HCT116 (cell line): ENCODE measurements at regions not wholly inside any gene's neighbourhood (a gene's known extent, or its start where the extent isn't known, plus 50 kb on each side); places are given as distances from the start of the nearest gene placed in this dataset.

Source experiments
- ATAC-seq: fragments of 200-7000 bp; cut with Tn5 transposase; 2 replicates; pipeline ENCODE4 v1.9.1; 2020; ENCODE audit warnings: mild to moderate bottlenecking, moderate library complexity
- BruUV-seq: library from RNA; stranded (reverse); fragments of 400-500 nt; replicated peaks from 2 replicates; lab custom pipeline; 2021; lab: Mats Ljungman, UMichigan
- CTCF ChIA-PET: fragments of 300-600 bp; sonication (Branson Sonifier 250); formaldehyde crosslinking; loops from one replicate; lab custom pipeline; 2021; ENCODE audit warnings: antibody characterized with exemption; lab: Charles Lee
- POLR2A ChIA-PET: fragments of 300-600, 350-600 bp; sonication (Branson Sonifier 250); formaldehyde crosslinking; loops from one replicate; lab custom pipeline; 2021; ENCODE audit warnings: antibody characterized with exemption; lab: Charles Lee
- RAD21 ChIA-PET, 2 experiments: fragments of 300-600 bp; sonication (Branson Sonifier 250); formaldehyde crosslinking; loops; one replicate each; lab custom pipeline; 2023; ENCODE audit warnings: low total read pairs in 2 of 2; ENCODE audit not compliant: uncharacterized antibody in 2 of 2, unreplicated experiment in 2 of 2, low non-redundant PET in 1 of 2; lab: Charles Lee
- DNase-seq: peaks from one replicate; pipeline ENCODE4 v3.0.0-alpha.2; 2010; ENCODE audit warnings: low read depth, low spot score
- H2AFZ ChIP-seq: fragments of 200-600 bp; shearing (Covaris generic), sonication (generic); 2 replicates; pipeline ENCODE4 v1.6.1; 2017; ENCODE audit warnings: low read depth, mixed run types, mixed read lengths, antibody characterized with exemption, low read length; ENCODE audit not compliant: poor library complexity, severe bottlenecking
- H3K27ac ChIP-seq: 2 replicates; pipeline ENCODE4 v1.5.1; 2012; ENCODE audit warnings: low read depth, low read length
- H3K27me3 ChIP-seq: fragments of 200-600 bp; sonication (generic); 2 replicates; pipeline ENCODE4 v1.6.1; 2016; ENCODE audit warnings: mixed run types, low read length, mixed read lengths; ENCODE audit not compliant: insufficient read depth
- H3K36me3 ChIP-seq, 2 experiments: fragments of 200-500 bp in 1 of 2; fragments of 200-600 bp in 1 of 2; sonication (Bioruptor generic) in 1 of 2; sonication (generic) in 1 of 2; 2 replicates each; pipeline versions ENCODE4 v1.5.1 to v1.6.1; 2014 to 2016; ENCODE audit warnings: low read length in 2 of 2, inconsistent platforms in 1 of 2, mixed read lengths in 1 of 2, mixed run types in 1 of 2; ENCODE audit not compliant: insufficient read depth in 2 of 2, control insufficient read depth in 1 of 2
- H3K4me1 ChIP-seq, 2 experiments: fragments of 200-600 bp in 1 of 2; sonication (generic) in 1 of 2; 2 replicates each; pipeline versions ENCODE4 v1.5.1 to v1.6.1; 2012 to 2017; ENCODE audit warnings: low read length in 2 of 2, inconsistent platforms in 1 of 2, mild to moderate bottlenecking in 1 of 2, mixed read lengths in 1 of 2, mixed run types in 1 of 2, moderate library complexity in 1 of 2; ENCODE audit not compliant: insufficient read depth in 2 of 2, control insufficient read depth in 1 of 2
- H3K4me2 ChIP-seq: fragments of 200-600 bp; sonication (generic); 2 replicates; pipeline ENCODE4 v1.6.1; 2017; ENCODE audit warnings: mixed run types, low read length, mixed read lengths
- H3K4me3 ChIP-seq, 2 experiments: fragments of 200-600 bp in 1 of 2; sonication (generic) in 1 of 2; replicated peaks in 1 of 2; 2 replicates each; pipeline ENCODE4 v1.5.1; 2011 to 2016; ENCODE audit warnings: low read length in 2 of 2, control low read depth in 1 of 2, low read depth in 1 of 2, mild to moderate bottlenecking in 1 of 2, mixed read lengths in 1 of 2, mixed run types in 1 of 2
- H3K79me2 ChIP-seq: fragments of 200-600 bp; sonication (generic); 2 replicates; pipeline ENCODE4 v1.6.1; 2017; ENCODE audit warnings: mild to moderate bottlenecking, mixed run types, low read length, moderate library complexity, mixed read lengths; ENCODE audit not compliant: insufficient read depth
- H3K9ac ChIP-seq: fragments of 200-600 bp; sonication (generic); 2 replicates; pipeline ENCODE4 v1.6.1; 2016; ENCODE audit warnings: low read length, mixed read lengths
- H3K9me2 ChIP-seq: fragments of 200-600 bp; sonication (generic), shearing (Covaris generic); 2 replicates; pipeline ENCODE4 v1.6.1; 2017; ENCODE audit warnings: mixed run types, mild to moderate bottlenecking, moderate library complexity; ENCODE audit not compliant: insufficient read depth
- H3K9me3 ChIP-seq, 2 experiments: fragments of 200-500 bp in 1 of 2; fragments of 200-600 bp in 1 of 2; sonication (Bioruptor generic) in 1 of 2; sonication (generic) in 1 of 2; 2 replicates each; pipeline ENCODE4 v1.6.1; 2014 to 2017; ENCODE audit warnings: low read length in 2 of 2, mixed read lengths in 2 of 2, inconsistent platforms in 1 of 2, low read depth in 1 of 2, mild to moderate bottlenecking in 1 of 2, mixed run types in 1 of 2, moderate library complexity in 1 of 2; ENCODE audit not compliant: control insufficient read depth in 1 of 2, insufficient read depth in 1 of 2
- H4K20me1 ChIP-seq: fragments of 200-600 bp; sonication (generic), shearing (Covaris generic); 2 replicates; pipeline ENCODE4 v1.6.1; 2017; ENCODE audit warnings: mixed run types, mild to moderate bottlenecking, moderate library complexity; ENCODE audit not compliant: insufficient read depth
- ATF3 ChIP-seq: IDR thresholded peaks from 2 replicates; pipeline ENCODE4 v1.6.1; 2012
- EGR1 ChIP-seq: IDR thresholded peaks from 2 replicates; pipeline ENCODE4 v1.6.1; 2012; ENCODE audit warnings: low read depth
- ELF1 ChIP-seq: IDR thresholded peaks from 2 replicates; pipeline ENCODE4 v1.6.1; 2012; ENCODE audit warnings: low read depth, borderline replicate concordance
- EZH2 ChIP-seq: fragments of 200-600 bp; sonication (generic); IDR thresholded peaks from 2 replicates; pipeline ENCODE4 v1.6.1; 2017; ENCODE audit warnings: antibody characterized with exemption, mixed run types
- EZH2phosphoT487 ChIP-seq: fragments of 200-600 bp; IDR thresholded peaks from 2 replicates; pipeline ENCODE4 v1.6.1; 2018; ENCODE audit warnings: antibody characterized with exemption, borderline replicate concordance
- MAX ChIP-seq: IDR thresholded peaks from 2 replicates; pipeline ENCODE4 v1.6.1; 2012
- POLR2AphosphoS5 ChIP-seq: IDR thresholded peaks from 2 replicates; pipeline ENCODE4 v1.6.1; 2011; ENCODE audit warnings: mild to moderate bottlenecking, low read depth, low read length, moderate library complexity
- RAD21 ChIP-seq: IDR thresholded peaks from 2 replicates; pipeline ENCODE4 v1.6.1; 2012; ENCODE audit warnings: low read depth, mild to moderate bottlenecking
- REST ChIP-seq: IDR thresholded peaks from 2 replicates; pipeline ENCODE4 v1.6.1; 2012; ENCODE audit warnings: low read depth
- SIN3A ChIP-seq: IDR thresholded peaks from 2 replicates; pipeline ENCODE4 v1.6.1; 2012; ENCODE audit warnings: low read depth
- SRF ChIP-seq: IDR thresholded peaks from 2 replicates; pipeline ENCODE4 v1.6.1; 2012; ENCODE audit warnings: low read depth
- YY1 ChIP-seq: IDR thresholded peaks from 2 replicates; pipeline ENCODE4 v1.6.1; 2011; ENCODE audit warnings: low read length, low read depth, moderate library complexity, mild to moderate bottlenecking; ENCODE audit not compliant: insufficient replicate concordance; ENCODE audit errors: extremely low read depth
- ZBTB33 ChIP-seq: IDR thresholded peaks from 2 replicates; pipeline ENCODE4 v1.6.1; 2011; ENCODE audit warnings: mild to moderate bottlenecking, low read length, moderate library complexity; ENCODE audit not compliant: insufficient replicate concordance; ENCODE audit errors: extremely low read depth
- intact Hi-C: fragments of 100-400 bp; cut with micrococcal nuclease; formaldehyde crosslinking; loops from 2 replicates; pipeline ENCODE4 v1.10.0; 2022

- TF ChIP-seq ZBTB33 (no peak), EZH2 (no peak), ELF1 (no peak), MAX (no peak)
Observed at GRCh38 chr4:54513204-54513603, 144.6 kb upstream of the KIT start (continued).

GRCh38 chr4:54513741-54514140 is 144.0 kb upstream of the KIT start:
- Histone ChIP-seq H3K4me2 (no peak overlapping the region), H3K27me3 (no peaks in the 10 kb centered on the region), H4K20me1 (no peaks in the 10 kb centered on the region), H3K36me3 (no peaks in the 10 kb centered on the region), H3K4me1 (no peaks in the 10 kb centered on the region), H3K27ac (no peak overlapping the region), H3K4me3 (no peak overlapping the region), H3K9me2 (no peaks in the 10 kb centered on the region), H3K79me2 (no peaks in the 10 kb centered on the region), H2AFZ (no peak overlapping the region), H3K9me3 (no peaks in the 10 kb centered on the region), H3K9ac (no peak overlapping the region)
- POLR2A ChIA-PET = no interaction called here
- no peak for TF ChIP-seq YY1
- no peak for TF ChIP-seq EZH2phosphoT487
- TF ChIP-seq SIN3A = no peak
- no peak for TF ChIP-seq POLR2AphosphoS5
- no peak for TF ChIP-seq ZBTB33
- no peak for TF ChIP-seq EGR1
- TF ChIP-seq RAD21 = no peak
- TF ChIP-seq SRF = no peak
- no peak for TF ChIP-seq MAX
- no peak for TF ChIP-seq ATF3
- TF ChIP-seq REST = no peak
- no peak for TF ChIP-seq ELF1
- BruUV-seq = no TSS peak
- CTCF ChIA-PET = no interaction called here
- intact Hi-C loops = no loop called here
- RAD21 ChIA-PET = no interaction called here
- no peak for DNase-seq
- no peak for ATAC-seq
